ENCODE measurements at regions not wholly inside any gene's neighbourhood (a gene's known extent, or its start where the extent isn't known, plus 50 kb on each side); places are given as distances from the start of the nearest gene placed in this dataset.
"Not testable (repeated sequence)": the region's sequence is repeated elsewhere in the genome, so short reads cannot be mapped to it uniquely, and the experiment has no call there.

DNA sequence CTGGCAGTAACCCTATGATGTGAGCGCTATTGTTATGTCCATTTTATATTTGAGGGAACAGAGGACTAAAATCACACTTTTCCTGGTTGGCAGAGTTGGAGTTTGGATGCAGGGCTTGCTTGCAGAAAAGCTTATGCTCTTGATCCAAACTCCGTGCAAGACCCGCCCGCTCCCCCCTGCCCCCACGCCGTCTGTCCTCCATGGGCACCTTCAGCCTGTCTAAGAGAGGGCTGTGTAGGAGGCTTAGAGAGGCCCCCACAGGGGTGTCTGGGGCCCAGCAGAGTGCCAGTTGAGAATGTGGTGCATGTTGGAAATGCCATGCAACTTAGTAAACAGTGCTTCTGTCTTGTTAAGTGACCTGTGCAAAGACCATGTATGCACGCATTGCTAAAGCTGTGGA, 170.5 kb upstream of the NPY start:
- Histone ChIP-seq H3K27me3 (no peaks in the 10 kb centered on the region), H3K27ac (no peak overlapping the region), H3K4me1 (no peaks in the 10 kb centered on the region), H3K36me3 (no peaks in the 10 kb centered on the region), H3K4me3 (replicated peaks in 1 of 3) (no peak overlapping the region), H3K9me3 (no peaks in the 10 kb centered on the region)
- 90 to 97% methylated on average over 7 of the region's 7 CpGs for whole genome bisulfite sequencing, 2 donors
- intact Hi-C loops (cut with DNase I), result no loop called here
- no peak for DNase-seq
- TF ChIP-seq, protein P1, sequence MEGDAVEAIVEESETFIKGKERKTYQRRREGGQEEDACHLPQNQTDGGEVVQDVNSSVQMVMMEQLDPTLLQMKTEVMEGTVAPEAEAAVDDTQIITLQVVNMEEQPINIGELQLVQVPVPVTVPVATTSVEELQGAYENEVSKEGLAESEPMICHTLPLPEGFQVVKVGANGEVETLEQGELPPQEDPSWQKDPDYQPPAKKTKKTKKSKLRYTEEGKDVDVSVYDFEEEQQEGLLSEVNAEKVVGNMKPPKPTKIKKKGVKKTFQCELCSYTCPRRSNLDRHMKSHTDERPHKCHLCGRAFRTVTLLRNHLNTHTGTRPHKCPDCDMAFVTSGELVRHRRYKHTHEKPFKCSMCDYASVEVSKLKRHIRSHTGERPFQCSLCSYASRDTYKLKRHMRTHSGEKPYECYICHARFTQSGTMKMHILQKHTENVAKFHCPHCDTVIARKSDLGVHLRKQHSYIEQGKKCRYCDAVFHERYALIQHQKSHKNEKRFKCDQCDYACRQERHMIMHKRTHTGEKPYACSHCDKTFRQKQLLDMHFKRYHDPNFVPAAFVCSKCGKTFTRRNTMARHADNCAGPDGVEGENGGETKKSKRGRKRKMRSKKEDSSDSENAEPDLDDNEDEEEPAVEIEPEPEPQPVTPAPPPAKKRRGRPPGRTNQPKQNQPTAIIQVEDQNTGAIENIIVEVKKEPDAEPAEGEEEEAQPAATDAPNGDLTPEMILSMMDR (IDR thresholded peaks at IDR 0.05), result no peak
- no peak for TF ChIP-seq POLR2A (IDR thresholded peaks at IDR 0.05)

DNA sequence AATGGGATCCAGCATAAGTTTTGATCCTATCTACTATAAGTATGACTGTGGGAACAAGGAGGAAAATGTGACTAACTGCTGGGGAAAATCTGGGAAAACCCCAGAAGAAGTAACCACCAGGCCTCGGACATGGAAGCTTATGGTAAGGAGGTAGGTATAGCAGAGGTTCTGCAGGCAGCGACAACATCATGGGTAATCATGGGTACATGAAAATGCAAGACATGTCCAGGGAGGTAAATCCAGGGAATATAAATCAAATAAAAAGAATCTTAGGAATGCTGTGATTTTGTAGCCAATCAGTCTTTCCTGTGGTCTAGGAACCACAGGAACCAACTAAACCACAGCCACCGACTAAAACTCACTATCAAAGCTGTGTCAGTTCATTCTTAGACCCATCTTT, 168.3 kb upstream of the NPY start:
- DNase-seq, result no peak
- H3K36me3 ChIP-seq, result no peaks in the 10 kb centered on the region
- 76 to 89% methylated on average over 3 of the region's 3 CpGs for WGBS, 2 donors
- H3K27me3 ChIP-seq, result no peaks in the 10 kb centered on the region
- no peaks in the 10 kb centered on the region for H3K4me1 ChIP-seq
- intact Hi-C loops (cut with DNase I), result no loop called here
- no peak overlapping the region for H3K4me3 ChIP-seq (replicated peaks in 1 of 3)
- no peaks in the 10 kb centered on the region for H3K9me3 ChIP-seq
- TF ChIP-seq, protein P1 (IDR thresholded peaks at IDR 0.05), result no peak
- no peak for TF ChIP-seq POLR2A (IDR thresholded peaks at IDR 0.05)
- no peak overlapping the region for H3K27ac ChIP-seq

DNA sequence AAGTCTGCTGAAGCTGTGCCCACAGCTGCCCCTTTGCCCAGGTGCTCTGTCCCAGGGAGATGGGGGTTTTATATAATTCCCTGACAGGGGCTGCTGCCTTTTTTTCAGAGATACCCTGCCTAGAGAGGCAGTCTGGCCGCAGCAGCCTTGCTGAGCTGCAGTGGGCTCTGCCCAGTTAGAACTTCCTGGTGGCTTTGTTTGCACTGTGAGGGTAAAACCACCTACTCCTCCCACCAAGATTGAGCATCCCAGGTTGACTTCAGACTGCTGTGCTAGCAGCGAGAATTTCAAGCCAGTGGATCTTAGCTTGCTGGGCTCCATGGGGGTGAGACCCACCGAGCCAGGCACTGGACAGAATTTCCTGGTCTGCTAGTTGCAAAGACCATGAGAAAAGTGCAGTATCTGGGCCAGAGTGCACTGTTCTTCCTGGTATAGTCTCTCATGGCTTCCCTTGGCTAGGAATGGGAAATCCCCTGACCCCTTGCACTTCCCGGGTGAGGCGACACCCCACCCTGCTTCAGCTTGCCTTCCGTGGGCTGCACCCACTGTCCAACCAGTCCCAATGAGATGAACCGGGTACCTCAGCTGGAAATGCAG, 166.0 kb upstream of the NPY start:
- H3K4me1 ChIP-seq; H3K27ac ChIP-seq; H3K4me3 ChIP-seq (replicated peaks in 1 of 3); H3K27me3 ChIP-seq; H3K36me3 ChIP-seq; H3K9me3 ChIP-seq; DNase-seq; intact Hi-C loops (cut with DNase I): not testable (repeated sequence)
- 78 to 90% methylated on average over 5 to 7 of the region's 7 CpGs for WGBS, 2 donors

DNA sequence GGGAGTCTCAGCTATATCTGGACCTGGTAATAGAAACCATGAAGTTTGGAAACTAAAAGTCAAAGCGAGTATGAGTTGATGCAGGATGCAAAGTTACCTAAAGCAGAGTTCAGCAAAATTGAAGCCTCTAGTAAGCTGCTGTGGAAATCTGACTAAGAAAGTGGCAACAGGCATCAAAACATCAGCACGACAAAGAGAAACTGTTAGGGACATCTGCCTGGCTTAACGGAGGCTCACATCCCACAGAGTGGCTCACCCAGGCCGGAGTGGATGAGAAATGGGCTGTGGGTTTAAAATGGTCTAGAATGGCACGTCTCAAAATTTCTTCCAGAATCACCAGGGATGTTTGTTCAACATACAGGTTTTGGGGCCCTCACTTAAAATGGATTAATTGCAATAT, 164.1 kb upstream of the NPY start:
- intact Hi-C loops (cut with DNase I), result no loop called here
- Histone ChIP-seq H3K27me3 (no peaks in the 10 kb centered on the region), H3K9me3 (no peaks in the 10 kb centered on the region), H3K27ac (no peak overlapping the region), H3K36me3 (no peaks in the 10 kb centered on the region), H3K4me1 (no peaks in the 10 kb centered on the region), H3K4me3 (replicated peaks in 1 of 3) (no peak overlapping the region)
- DNase-seq, result no peak
- TF ChIP-seq, protein P1 (IDR thresholded peaks at IDR 0.05), result no peak
- no peak for TF ChIP-seq POLR2A (IDR thresholded peaks at IDR 0.05)
- 68 to 72% methylated on average over 5 of the region's 5 CpGs for WGBS, 2 donors

DNA sequence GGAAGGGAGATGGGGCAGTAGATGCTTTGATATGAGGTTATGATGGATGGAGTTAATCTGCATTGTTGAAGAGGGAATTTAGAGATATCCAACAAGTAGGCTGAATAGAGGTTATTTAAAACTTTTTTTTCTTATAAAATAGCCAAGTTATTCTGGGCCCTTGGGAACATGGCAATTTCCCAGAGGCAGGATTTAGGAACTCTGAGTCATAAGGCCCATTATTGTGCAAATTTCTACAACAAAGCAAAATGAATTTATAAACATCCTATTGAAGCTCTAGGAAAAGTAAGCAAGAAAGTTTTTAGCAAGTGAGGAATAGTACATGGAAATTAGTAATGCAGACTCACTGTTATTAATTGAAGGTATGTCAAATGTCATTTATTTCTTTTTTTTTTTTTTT, 160.9 kb upstream of the NPY start:
- no peak for DNase-seq
- Histone ChIP-seq H3K36me3 (no peaks in the 10 kb centered on the region), H3K27me3 (no peaks in the 10 kb centered on the region), H3K4me3 (replicated peaks in 1 of 3) (no peak overlapping the region), H3K27ac (no peak overlapping the region), H3K9me3 (no peaks in the 10 kb centered on the region), H3K4me1 (no peaks in the 10 kb centered on the region)
- intact Hi-C loops (cut with DNase I), result no loop called here
- no peak for TF ChIP-seq POLR2A (IDR thresholded peaks at IDR 0.05)
- TF ChIP-seq, protein P1 (IDR thresholded peaks at IDR 0.05), result no peak

DNA sequence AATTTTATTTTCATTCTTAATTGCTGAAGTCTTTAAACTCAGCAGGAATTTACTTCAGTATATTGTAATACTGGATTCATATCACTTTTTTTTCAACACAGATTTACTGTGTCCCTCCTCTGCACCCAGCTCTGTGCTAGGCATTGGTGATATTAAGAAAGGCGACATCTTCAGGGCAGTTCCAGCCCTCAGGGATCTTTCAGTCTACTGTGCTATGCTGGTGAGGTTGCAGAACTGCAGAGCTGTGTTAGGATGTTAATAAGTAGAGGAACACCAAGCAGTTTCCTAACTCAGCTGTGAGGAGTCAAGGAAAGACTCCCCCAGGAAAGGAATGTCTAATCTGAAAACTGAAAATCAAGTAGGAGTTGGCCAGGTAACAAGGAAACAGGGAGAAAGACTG, 158.2 kb upstream of the NPY start:
- Histone ChIP-seq H3K27me3 (no peaks in the 10 kb centered on the region), H3K4me3 (replicated peaks in 1 of 3) (no peak overlapping the region), H3K9me3 (no peaks in the 10 kb centered on the region), H3K27ac (no peak overlapping the region), H3K4me1 (no peaks in the 10 kb centered on the region), H3K36me3 (no peaks in the 10 kb centered on the region)
- no peak for TF ChIP-seq POLR2A (IDR thresholded peaks at IDR 0.05)
- TF ChIP-seq, protein P1 (IDR thresholded peaks at IDR 0.05), result no peak
- WGBS, 2 donors, result 77 to 82% methylated on average over 1 of the region's 1 CpG
- no peak for DNase-seq
- intact Hi-C loops (cut with DNase I), result no loop called here
